ENCODE measurements at regions not wholly inside any gene's neighbourhood (a gene's known extent, or its start where the extent isn't known, plus 50 kb on each side); places are given as distances from the start of the nearest gene placed in this dataset.

DNA sequence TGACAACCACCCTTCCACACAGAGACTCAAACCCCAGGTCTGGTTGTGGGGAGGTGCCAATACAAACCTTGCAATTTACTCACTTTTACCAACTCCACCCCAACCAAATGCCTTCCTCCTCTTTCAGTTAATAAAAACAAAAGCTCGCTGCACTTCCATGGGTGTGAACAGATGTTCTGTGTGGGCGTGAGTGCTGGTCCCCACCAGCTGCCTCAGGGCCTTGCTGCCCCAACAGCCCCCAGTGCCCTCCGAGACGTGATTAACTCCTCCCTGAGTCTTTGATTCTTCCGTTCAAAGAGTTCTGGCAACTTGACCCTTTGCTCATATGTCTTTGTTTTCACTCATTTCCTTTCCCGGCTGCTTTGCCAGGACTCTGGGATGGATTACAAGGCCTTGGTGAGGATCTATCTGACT lies 258.9 kb upstream of the CXCR4 start:
- no peak for TF ChIP-seq EZH2 (IDR thresholded peaks at IDR 0.05; ENCODE audit: low read length)
- TF ChIP-seq, protein P1, sequence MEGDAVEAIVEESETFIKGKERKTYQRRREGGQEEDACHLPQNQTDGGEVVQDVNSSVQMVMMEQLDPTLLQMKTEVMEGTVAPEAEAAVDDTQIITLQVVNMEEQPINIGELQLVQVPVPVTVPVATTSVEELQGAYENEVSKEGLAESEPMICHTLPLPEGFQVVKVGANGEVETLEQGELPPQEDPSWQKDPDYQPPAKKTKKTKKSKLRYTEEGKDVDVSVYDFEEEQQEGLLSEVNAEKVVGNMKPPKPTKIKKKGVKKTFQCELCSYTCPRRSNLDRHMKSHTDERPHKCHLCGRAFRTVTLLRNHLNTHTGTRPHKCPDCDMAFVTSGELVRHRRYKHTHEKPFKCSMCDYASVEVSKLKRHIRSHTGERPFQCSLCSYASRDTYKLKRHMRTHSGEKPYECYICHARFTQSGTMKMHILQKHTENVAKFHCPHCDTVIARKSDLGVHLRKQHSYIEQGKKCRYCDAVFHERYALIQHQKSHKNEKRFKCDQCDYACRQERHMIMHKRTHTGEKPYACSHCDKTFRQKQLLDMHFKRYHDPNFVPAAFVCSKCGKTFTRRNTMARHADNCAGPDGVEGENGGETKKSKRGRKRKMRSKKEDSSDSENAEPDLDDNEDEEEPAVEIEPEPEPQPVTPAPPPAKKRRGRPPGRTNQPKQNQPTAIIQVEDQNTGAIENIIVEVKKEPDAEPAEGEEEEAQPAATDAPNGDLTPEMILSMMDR (optimal IDR thresholded peaks at IDR 0.05 in 1 of 3, IDR thresholded peaks at IDR 0.05 in 1 of 3, conservative IDR thresholded peaks at IDR 0.05 in 1 of 3; ENCODE audit: extremely low read depth in 1 of 3, insufficient read depth in 2 of 3, low read length in 3 of 3): no peak

All from keratinocyte (primary cell).